K562 (cell line): ENCODE measurements at regions not wholly inside any gene's neighbourhood (a gene's known extent, or its start where the extent isn't known, plus 50 kb on each side); places are given as distances from the start of the nearest gene placed in this dataset.

Experiments used
- ATAC-seq: fragments of 200-7000 bp; cut with Tn5 transposase; 3 replicates; pipeline ENCODE4 v1.9.1; 2020; ENCODE audit warnings: moderate library complexity
- BruUV-seq: library from RNA; stranded (reverse); fragments of 400-500 nt; replicated peaks from 2 replicates; lab custom pipeline; 2021; lab: Mats Ljungman, UMichigan
- CTCF ChIA-PET: fragments of 300-600 bp; formaldehyde crosslinking; extraction: SDS; loops from one replicate; lab custom pipeline; 2021; ENCODE audit warnings: low intra/inter-chr PET ratio; lab: Yijun Ruan, JAX
- POLR2A ChIA-PET: fragments of 300-600, 350-650 bp; sonication (Branson Sonifier 250); formaldehyde crosslinking; extraction: SDS; loops from one replicate; lab custom pipeline; 2021; ENCODE audit warnings: antibody characterized with exemption, inconsistent platforms; lab: Yijun Ruan, JAX
- DNase-seq, 4 experiments: peaks; one replicate each; pipeline versions ENCODE4 v3.0.0 to v3.0.0-alpha.2; 2011 to 2018; ENCODE audit warnings: low spot score in 3 of 4, mixed read lengths in 3 of 4; ENCODE audit errors: extremely low read depth in 1 of 4
- FAIRE-seq: peaks from 2 replicates; lab custom pipeline; 2011; peaks lifted over from hg19 to GRCh38; lab: Jason Lieb, UNC
- H2AFZ ChIP-seq: 2 replicates; pipeline ENCODE4 v1.6.0; 2011; ENCODE audit warnings: low read depth, low read length, control low read depth, inconsistent platforms
- H3K27ac ChIP-seq: fragments of 200-600 bp; 3 replicates; pipeline ENCODE4 v1.8.0; 2011; ENCODE audit warnings: low read depth, mild to moderate bottlenecking, control low read depth, inconsistent platforms, low read length, moderate library complexity, mixed read lengths; ENCODE audit errors: extremely low read depth
- H3K27me3 ChIP-seq, 2 experiments: fragments of 300-600 bp in 1 of 2; 2 replicates in 1 of 2; 3 replicates in 1 of 2; pipeline versions ENCODE4 v1.6.0 to v1.8.0; 2011; ENCODE audit warnings: inconsistent platforms in 2 of 2, low read length in 2 of 2, mild to moderate bottlenecking in 1 of 2, mixed read lengths in 1 of 2, moderate library complexity in 1 of 2; ENCODE audit not compliant: control insufficient read depth in 2 of 2, insufficient read depth in 2 of 2
- H3K36me3 ChIP-seq: fragments of 300-600 bp; 3 replicates; pipeline ENCODE4 v1.8.0; 2011; ENCODE audit warnings: mild to moderate bottlenecking, low read length, inconsistent platforms; ENCODE audit not compliant: control insufficient read depth, insufficient read depth
- H3K4me1 ChIP-seq, 2 experiments: fragments of 200-600 bp in 1 of 2; replicated peaks in 1 of 2; 2 replicates in 1 of 2; 3 replicates in 1 of 2; pipeline versions ENCODE4 v1.5.1 to v1.8.0; 2011; ENCODE audit warnings: inconsistent platforms in 2 of 2, low read length in 2 of 2, mild to moderate bottlenecking in 1 of 2, mixed read lengths in 1 of 2, moderate library complexity in 1 of 2; ENCODE audit not compliant: control insufficient read depth in 2 of 2, insufficient read depth in 2 of 2
- H3K4me2 ChIP-seq: 2 replicates; pipeline ENCODE4 v1.6.1; 2011; ENCODE audit warnings: low read length, control low read depth, inconsistent platforms, mixed read lengths; ENCODE audit not compliant: insufficient read depth
- H3K4me3 ChIP-seq: fragments of 200-600 bp; sonication (generic), shearing (Covaris generic); 2 replicates; pipeline ENCODE4 v1.5.1; 2016; ENCODE audit warnings: control low read depth, inconsistent platforms
- H3K79me2 ChIP-seq: fragments of 200-600 bp; 3 replicates; pipeline ENCODE4 v1.8.0; 2011; ENCODE audit warnings: low read length, inconsistent platforms; ENCODE audit not compliant: control insufficient read depth, insufficient read depth
- H3K9ac ChIP-seq, 2 experiments: 2 replicates each; pipeline versions ENCODE4 v1.6.0 to v1.6.1; 2011; ENCODE audit warnings: low read depth in 2 of 2, low read length in 2 of 2, control low read depth in 1 of 2, inconsistent platforms in 1 of 2, mild to moderate bottlenecking in 1 of 2, mixed read lengths in 1 of 2; ENCODE audit not compliant: insufficient read depth in 1 of 2
- H3K9me1 ChIP-seq: one replicate; pipeline ENCODE4 v1.6.0; 2011; ENCODE audit warnings: inconsistent platforms, mild to moderate bottlenecking, low read length, moderate library complexity; ENCODE audit not compliant: control insufficient read depth, insufficient read depth
- H3K9me3 ChIP-seq: replicated peaks from 2 replicates; pipeline ENCODE4 v1.5.1; 2011; ENCODE audit warnings: low read depth, low read length, inconsistent platforms; ENCODE audit not compliant: control insufficient read depth, insufficient read depth
- H4K20me1 ChIP-seq: replicated peaks from 2 replicates; pipeline ENCODE4 v1.6.1; 2011; ENCODE audit warnings: low read length, inconsistent platforms, mixed read lengths; ENCODE audit not compliant: control insufficient read depth, insufficient read depth
- BRF1 ChIP-seq: IDR thresholded peaks from 3 replicates; pipeline ENCODE4 v1.6.1; 2011; ENCODE audit warnings: borderline replicate concordance, mild to moderate bottlenecking; ENCODE audit not compliant: insufficient read length; ENCODE audit errors: extremely low read depth
- HDAC3 ChIP-seq: fragments of 450-650 bp; IDR thresholded peaks from 2 replicates; pipeline ENCODE4 v1.6.1; 2018; ENCODE audit warnings: borderline replicate concordance, mild to moderate bottlenecking, moderate library complexity; ENCODE audit not compliant: partially characterized antibody
- HNRNPLL ChIP-seq: fragments of 200-400 bp; formaldehyde crosslinking; IDR thresholded peaks from 2 replicates; pipeline ENCODE4 v1.6.1; 2017; ENCODE audit warnings: low read length, low read depth, mild to moderate bottlenecking; ENCODE audit not compliant: poor library complexity, severe bottlenecking
- HOXB6 ChIP-seq: fragments of 250-450 bp; sonication (Bioruptor Pico); IDR thresholded peaks from 2 replicates; pipeline ENCODE4 v1.5.1; 2022; ENCODE audit warnings: mild to moderate bottlenecking, borderline replicate concordance
- ILK ChIP-seq: fragments of 450-650 bp; IDR thresholded peaks from 2 replicates; pipeline ENCODE4 v1.6.1; 2016; ENCODE audit warnings: missing genetic modification characterization, low read depth, mild to moderate bottlenecking, missing compliant biosample characterization, moderate library complexity, borderline replicate concordance
- POLR3A ChIP-seq: IDR thresholded peaks from 2 replicates; pipeline ENCODE4 v1.6.1; 2011; ENCODE audit warnings: borderline replicate concordance, mild to moderate bottlenecking, moderate library complexity; ENCODE audit not compliant: insufficient read length, insufficient read depth; ENCODE audit errors: extremely low read depth
- SRSF1 ChIP-seq: fragments of 200-400 bp; formaldehyde crosslinking; IDR thresholded peaks from 2 replicates; pipeline ENCODE4 v1.6.1; 2017; ENCODE audit warnings: mild to moderate bottlenecking, low read depth, low read length, moderate library complexity
- THRAP3 ChIP-seq: fragments of 450-650 bp; IDR thresholded peaks from 2 replicates; pipeline ENCODE4 v1.6.1; 2016; ENCODE audit warnings: mild to moderate bottlenecking, inconsistent platforms, borderline replicate concordance
- ZNF23 ChIP-seq: fragments of 250-450 bp; sonication (Bioruptor Pico); IDR thresholded peaks from 2 replicates; pipeline ENCODE4 v1.4.0; 2020; ENCODE audit warnings: mild to moderate bottlenecking
- ZNF668 ChIP-seq: fragments of 250-450 bp; sonication (Bioruptor Pico); IDR thresholded peaks from 2 replicates; pipeline ENCODE4 v1.8.0; 2022; ENCODE audit warnings: mild to moderate bottlenecking, inconsistent platforms
- ZNF778 ChIP-seq: fragments of 450-650 bp; formaldehyde crosslinking; IDR thresholded peaks from 2 replicates; pipeline ENCODE4 v1.4.0; 2020; ENCODE audit warnings: mild to moderate bottlenecking, moderate library complexity
- WGBS: fragments of 100-300 bp; shearing (Covaris generic); methylation state at CpG from one replicate; pipeline ENCODE4 v1.1.6; 2016; ENCODE audit warnings: low coverage, mixed read lengths; ENCODE audit not compliant: insufficient coverage; ENCODE audit errors: missing lambda C conversion rate; 5-methylcytosine and 5-hydroxymethylcytosine counted together
- in situ Hi-C: fragments of 300-500 bp; cut with MboI; formaldehyde crosslinking; loops from 4 replicates; pipeline ENCODE4 v1.15.0; 2018; ENCODE audit warnings: inconsistent platforms, mixed read lengths
- intact Hi-C: fragments of 100-400 bp; cut with micrococcal nuclease; formaldehyde crosslinking; loops from 2 replicates; pipeline ENCODE4 v1.14.2; 2022
- TF ChIP-seq, protein P1 (sequence below): fragments of 450-650 bp; formaldehyde crosslinking; IDR thresholded peaks from 2 replicates; pipeline ENCODE4 v1.4.0; 2020; ENCODE audit warnings: mild to moderate bottlenecking
- TF ChIP-seq, protein P2 (sequence below): fragments of 250-450 bp; sonication (Bioruptor Pico); IDR thresholded peaks from 2 replicates; pipeline ENCODE4 v1.5.0; 2021
- TF ChIP-seq, protein P3 (sequence below): fragments of 450-650 bp; IDR thresholded peaks from 2 replicates; pipeline ENCODE4 v1.6.1; 2017; ENCODE audit warnings: mild to moderate bottlenecking, moderate library complexity

DNA sequence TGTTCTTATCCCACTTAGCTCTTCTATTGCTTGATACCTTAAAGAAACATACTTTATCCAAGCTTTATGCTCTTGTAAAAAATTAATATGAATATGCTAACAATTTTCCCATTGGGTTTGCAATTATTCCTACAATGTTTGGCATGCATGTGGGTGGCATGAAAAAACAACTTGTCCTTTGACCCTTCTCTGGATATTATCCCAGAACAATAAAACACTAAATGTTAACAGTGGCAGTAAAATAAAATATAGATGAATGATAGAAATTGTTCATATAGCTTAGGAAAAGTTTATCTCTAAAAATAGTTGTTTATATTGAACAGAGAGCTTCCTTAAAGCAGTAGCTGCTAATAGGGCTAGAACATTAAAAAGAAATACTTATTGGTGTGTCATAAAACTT lies 860.5 kb upstream of the LRRC4C start:
- H3K9me1 ChIP-seq: no peaks in the 10 kb centered on the region
- H3K4me2 ChIP-seq: no peak overlapping the region
- H3K36me3 ChIP-seq: no peaks in the 10 kb centered on the region
- ChIA-PET POLR2A (no interaction called here), CTCF (no interaction called here)
- ATAC-seq (no peak), DNase-seq (no peak), FAIRE-seq (no peak)
- no peaks in the 10 kb centered on the region for H3K4me1 ChIP-seq
- H3K27ac ChIP-seq: no peak overlapping the region
- H3K4me3 ChIP-seq: no peak overlapping the region
- H3K9me3 ChIP-seq: no peaks in the 10 kb centered on the region
- in situ Hi-C loops (no loop called here), intact Hi-C loops (no loop called here)
- no peaks in the 10 kb centered on the region for H3K79me2 ChIP-seq
- no TSS peak for BruUV-seq
- H3K27me3 ChIP-seq: no peaks in the 10 kb centered on the region
- no peak for TF ChIP-seq SRSF1
- no peak for TF ChIP-seq ILK (tag)
- TF ChIP-seq HOXB6: no peak
- no peak for TF ChIP-seq ZNF778 (CRISPR knock-in tag)
- no peak for TF ChIP-seq ZNF668
- no peak overlapping the region for H2AFZ ChIP-seq
- no peaks in the 10 kb centered on the region for H4K20me1 ChIP-seq
- no peak overlapping the region for H3K9ac ChIP-seq

DNA sequence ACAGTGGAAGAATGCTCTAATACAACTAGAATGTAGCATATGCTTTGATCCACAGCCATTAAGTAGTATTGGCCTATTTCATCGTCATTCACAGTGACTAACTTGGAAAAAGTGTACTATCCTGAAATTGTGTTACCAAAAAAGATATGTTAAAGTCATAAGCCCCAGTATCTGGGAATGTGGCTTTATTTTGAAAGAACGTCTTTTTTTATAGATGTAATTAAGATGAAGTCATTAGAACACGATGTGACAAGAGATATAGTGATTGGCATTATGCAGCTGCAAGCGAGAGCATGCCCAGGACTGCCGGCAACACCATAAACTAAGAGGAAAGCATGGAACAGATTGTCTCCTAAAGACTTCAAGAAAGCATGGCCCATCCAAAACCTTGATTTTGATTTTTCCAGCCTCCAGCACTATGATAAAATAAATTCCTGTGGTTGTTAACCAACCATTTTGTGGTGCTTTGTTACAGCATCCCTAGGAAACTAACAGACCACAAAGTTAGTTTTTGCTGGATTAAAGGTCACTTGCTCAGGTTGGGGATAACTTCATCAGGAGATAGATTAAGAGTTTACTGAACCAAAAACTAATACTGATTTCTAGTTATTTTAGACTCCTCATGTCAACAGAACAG lies 870.6 kb upstream of the LRRC4C start:
- in situ Hi-C loops: no loop called here
- ChIA-PET POLR2A (no interaction called here), CTCF (no interaction called here)
- DNase-seq (no peak), FAIRE-seq (no peak), ATAC-seq (no peak)
- intact Hi-C loops: no loop called here
- Histone ChIP-seq H4K20me1 (no peaks in the 10 kb centered on the region), H3K4me3 (no peak overlapping the region), H3K36me3 (no peaks in the 10 kb centered on the region), H3K9me3 (no peaks in the 10 kb centered on the region), H3K9me1 (no peaks in the 10 kb centered on the region), H3K4me1 (no peaks in the 10 kb centered on the region), H3K4me2 (no peak overlapping the region), H3K9ac (no peak overlapping the region), H3K27ac (no peak overlapping the region), H3K79me2 (no peaks in the 10 kb centered on the region), H2AFZ (no peak overlapping the region), H3K27me3 (no peaks in the 10 kb centered on the region)
- no TSS peak for BruUV-seq
- 0% methylated on average over 5 of the region's 5 CpGs for WGBS
- TF ChIP-seq, protein P1, sequence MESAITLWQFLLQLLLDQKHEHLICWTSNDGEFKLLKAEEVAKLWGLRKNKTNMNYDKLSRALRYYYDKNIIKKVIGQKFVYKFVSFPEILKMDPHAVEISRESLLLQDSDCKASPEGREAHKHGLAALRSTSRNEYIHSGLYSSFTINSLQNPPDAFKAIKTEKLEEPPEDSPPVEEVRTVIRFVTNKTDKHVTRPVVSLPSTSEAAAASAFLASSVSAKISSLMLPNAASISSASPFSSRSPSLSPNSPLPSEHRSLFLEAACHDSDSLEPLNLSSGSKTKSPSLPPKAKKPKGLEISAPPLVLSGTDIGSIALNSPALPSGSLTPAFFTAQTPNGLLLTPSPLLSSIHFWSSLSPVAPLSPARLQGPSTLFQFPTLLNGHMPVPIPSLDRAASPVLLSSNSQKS (CRISPR knock-in tag): no peak
- TF ChIP-seq HNRNPLL (no peak), ZNF23 (CRISPR knock-in tag) (no peak), POLR3A (no peak), BRF1 (no peak), HDAC3 (no peak), THRAP3 (no peak)
- TF ChIP-seq, protein P2, sequence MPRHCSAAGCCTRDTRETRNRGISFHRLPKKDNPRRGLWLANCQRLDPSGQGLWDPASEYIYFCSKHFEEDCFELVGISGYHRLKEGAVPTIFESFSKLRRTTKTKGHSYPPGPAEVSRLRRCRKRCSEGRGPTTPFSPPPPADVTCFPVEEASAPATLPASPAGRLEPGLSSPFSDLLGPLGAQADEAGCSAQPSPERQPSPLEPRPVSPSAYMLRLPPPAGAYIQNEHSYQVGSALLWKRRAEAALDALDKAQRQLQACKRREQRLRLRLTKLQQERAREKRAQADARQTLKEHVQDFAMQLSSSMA: no peak
- TF ChIP-seq, protein P3, sequence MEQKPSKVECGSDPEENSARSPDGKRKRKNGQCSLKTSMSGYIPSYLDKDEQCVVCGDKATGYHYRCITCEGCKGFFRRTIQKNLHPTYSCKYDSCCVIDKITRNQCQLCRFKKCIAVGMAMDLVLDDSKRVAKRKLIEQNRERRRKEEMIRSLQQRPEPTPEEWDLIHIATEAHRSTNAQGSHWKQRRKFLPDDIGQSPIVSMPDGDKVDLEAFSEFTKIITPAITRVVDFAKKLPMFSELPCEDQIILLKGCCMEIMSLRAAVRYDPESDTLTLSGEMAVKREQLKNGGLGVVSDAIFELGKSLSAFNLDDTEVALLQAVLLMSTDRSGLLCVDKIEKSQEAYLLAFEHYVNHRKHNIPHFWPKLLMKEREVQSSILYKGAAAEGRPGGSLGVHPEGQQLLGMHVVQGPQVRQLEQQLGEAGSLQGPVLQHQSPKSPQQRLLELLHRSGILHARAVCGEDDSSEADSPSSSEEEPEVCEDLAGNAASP: no peak
